ENCODE measurements at regions not wholly inside any gene's neighbourhood (a gene's known extent, or its start where the extent isn't known, plus 50 kb on each side); places are given as distances from the start of the nearest gene placed in this dataset.
"Not testable (repeated sequence)": the region's sequence is repeated elsewhere in the genome, so short reads cannot be mapped to it uniquely, and the experiment has no call there.

- no peak overlapping the region for H3K4me3 ChIP-seq (ENCODE audit: low read depth, low read length)
- no peak for TF ChIP-seq CTCF (IDR thresholded peaks at IDR 0.05; ENCODE audit: low read depth, low read length, missing control alignments)
- no peak for DNase-seq (ENCODE audit: low read depth)
- in situ Hi-C loops (cut with HindIII; ENCODE audit: low sequenced_read_pairs): no loop called here
These were observed 2715.0 kb upstream of the PCDH20 start for GRCh38 chr13:64130600-64130999.

DNA sequence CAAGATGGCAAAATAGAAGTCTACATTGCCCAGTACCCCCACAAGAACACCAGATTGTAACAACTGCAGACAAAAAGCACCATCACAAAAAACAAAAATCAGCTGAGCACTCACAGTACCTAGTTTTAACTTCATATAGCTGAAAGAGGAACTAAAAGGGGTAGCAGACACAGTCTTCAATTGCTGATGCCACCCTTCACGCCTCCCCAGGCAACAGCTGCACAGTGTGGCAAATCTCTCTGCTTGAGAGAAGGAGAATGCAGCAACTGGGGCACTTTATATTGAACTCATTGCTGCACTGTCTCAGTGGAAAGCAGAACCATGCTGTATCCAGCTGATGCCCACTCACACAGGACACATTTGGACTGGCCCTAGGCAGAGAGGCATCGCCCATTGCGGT lies 2714.5 kb upstream of the PCDH20 start:
- no peak for TF ChIP-seq CTCF (IDR thresholded peaks at IDR 0.05; ENCODE audit: low read depth, low read length, missing control alignments)
- in situ Hi-C loops (cut with HindIII; ENCODE audit: low sequenced_read_pairs): no loop called here
- no peak for DNase-seq (ENCODE audit: low read depth)
- no peak overlapping the region for H3K4me3 ChIP-seq (ENCODE audit: low read depth, low read length)

GRCh38 chr13:64127856-64128255 lies 2712.2 kb upstream of the PCDH20 start:
- in situ Hi-C loops (cut with HindIII; ENCODE audit: low sequenced_read_pairs): no loop called here
- no peak for TF ChIP-seq CTCF (IDR thresholded peaks at IDR 0.05; ENCODE audit: low read depth, low read length, missing control alignments)
- no peak for DNase-seq (ENCODE audit: low read depth)
- no peak overlapping the region for H3K4me3 ChIP-seq (ENCODE audit: low read depth, low read length)

GRCh38 chr13:64127192-64127591 lies 2711.5 kb upstream of the PCDH20 start:
- no peak for TF ChIP-seq CTCF (IDR thresholded peaks at IDR 0.05; ENCODE audit: low read depth, low read length, missing control alignments)
- H3K4me3 ChIP-seq (ENCODE audit: low read depth, low read length): no peak overlapping the region
- in situ Hi-C loops (cut with HindIII; ENCODE audit: low sequenced_read_pairs): no loop called here
- DNase-seq (ENCODE audit: low read depth): no peak

GRCh38 chr13:64121023-64121709 lies 2705.5 kb upstream of the PCDH20 start:
- DNase-seq (ENCODE audit: low read depth); in situ Hi-C loops (cut with HindIII; ENCODE audit: low sequenced_read_pairs); H3K4me3 ChIP-seq (ENCODE audit: low read depth, low read length): not testable (repeated sequence)

- DNase-seq (ENCODE audit: low read depth): no peak
- in situ Hi-C loops (cut with HindIII; ENCODE audit: low sequenced_read_pairs): no loop called here
- TF ChIP-seq CTCF (IDR thresholded peaks at IDR 0.05; ENCODE audit: low read depth, low read length, missing control alignments): no peak
- no peak overlapping the region for H3K4me3 ChIP-seq (ENCODE audit: low read depth, low read length)
These were observed 2684.3 kb upstream of the PCDH20 start for GRCh38 chr13:64099994-64100393.

- in situ Hi-C loops (cut with HindIII; ENCODE audit: low sequenced_read_pairs): no loop called here
- no peak overlapping the region for H3K4me3 ChIP-seq (ENCODE audit: low read depth, low read length)
- no peak for TF ChIP-seq CTCF (IDR thresholded peaks at IDR 0.05; ENCODE audit: low read depth, low read length, missing control alignments)
- no peak for DNase-seq (ENCODE audit: low read depth)
These were observed 2674.7 kb upstream of the PCDH20 start for GRCh38 chr13:64090311-64090710.
